Nucleus accumbens (tissue), 56 donors: ENCODE measurements at regions not wholly inside any gene's neighbourhood (a gene's known extent, or its start where the extent isn't known, plus 50 kb on each side); places are given as distances from the start of the nearest gene placed in this dataset.
"Not testable (repeated sequence)": the region's sequence is repeated elsewhere in the genome, so short reads cannot be mapped to it uniquely, and the experiment has no call there.

Experiments
- DNase-seq, 56 donors: peaks; one replicate each; lab custom pipeline; 2025; lab: John Stamatoyannopoulos, UW

- DNase-seq, result no peak
Measured at GRCh38 chr3:84666468-84666867, 292.3 kb upstream of the CADM2 start.

- DNase-seq, result no peak
Measured at GRCh38 chr3:84679211-84679610, 279.6 kb upstream of the CADM2 start.

- DNase-seq, result no peak
Measured at GRCh38 chr3:84680700-84681099, 278.1 kb upstream of the CADM2 start.

- DNase-seq, result no peak
Measured at GRCh38 chr3:84683493-84683892, 275.3 kb upstream of the CADM2 start.

GRCh38 chr3:84685467-84685866 is 273.3 kb upstream of the CADM2 start:
- DNase-seq, result no peak

- no peak for DNase-seq
Measured at GRCh38 chr3:84692261-84692660, 266.5 kb upstream of the CADM2 start.

- not testable (repeated sequence) for DNase-seq
Measured at GRCh38 chr3:84710288-84710687, 248.5 kb upstream of the CADM2 start.

- no peak for DNase-seq
Measured at GRCh38 chr3:84717894-84718293, 240.9 kb upstream of the CADM2 start.

- DNase-seq, result peak in 2 of 56 donors; percentile 1 to 13
Measured at GRCh38 chr3:84724877-84725276, 233.9 kb upstream of the CADM2 start.

GRCh38 chr3:84727616-84728015 is 231.2 kb upstream of the CADM2 start:
- DNase-seq, result no peak

- not testable (repeated sequence) for DNase-seq
Measured at GRCh38 chr3:84734731-84735130, 224.1 kb upstream of the CADM2 start.

GRCh38 chr3:84738086-84738485 is 220.7 kb upstream of the CADM2 start:
- DNase-seq, result no peak

GRCh38 chr3:84742915-84743425 is 215.8 kb upstream of the CADM2 start:
- no peak for DNase-seq

GRCh38 chr3:84744130-84744529 is 214.7 kb upstream of the CADM2 start:
- DNase-seq, result no peak

- DNase-seq, result no peak
Measured at GRCh38 chr3:84755860-84756259, 202.9 kb upstream of the CADM2 start.

- peak in 1 of 56 donors; percentile 4 for DNase-seq
Measured at GRCh38 chr3:84759361-84759760, 199.4 kb upstream of the CADM2 start.

GRCh38 chr3:84772841-84773240 is 185.9 kb upstream of the CADM2 start:
- DNase-seq, result no peak

GRCh38 chr3:84783281-84783680 is 175.5 kb upstream of the CADM2 start:
- no peak for DNase-seq

- DNase-seq, result no peak
Measured at GRCh38 chr3:84789961-84790360, 168.8 kb upstream of the CADM2 start.

- no peak for DNase-seq
Measured at GRCh38 chr3:84806958-84807357, 151.8 kb upstream of the CADM2 start.

- peak in 1 of 56 donors; percentile 9 for DNase-seq
Measured at GRCh38 chr3:84820126-84820525, 138.7 kb upstream of the CADM2 start.

- DNase-seq, result no peak
Measured at GRCh38 chr3:84820906-84821305, 137.9 kb upstream of the CADM2 start.

- no peak for DNase-seq
Measured at GRCh38 chr3:84825817-84826216, 133.0 kb upstream of the CADM2 start.
